Testis (tissue), 2 donors: ENCODE measurements at regions not wholly inside any gene's neighbourhood (a gene's known extent, or its start where the extent isn't known, plus 50 kb on each side); places are given as distances from the start of the nearest gene placed in this dataset.

Experiments used
- DNase-seq: peaks from one replicate; pipeline ENCODE4 v3.0.0-alpha.2; 2019
- H3K27ac ChIP-seq, 2 donors: fragments of 200-600 bp; sonication (generic); one replicate each; pipeline ENCODE4 v1.5.1; 2019
- H3K27me3 ChIP-seq: fragments of 200-600 bp; sonication (generic); one replicate; pipeline ENCODE4 v1.5.1; 2019
- H3K36me3 ChIP-seq: fragments of 200-600 bp; sonication (generic); one replicate; pipeline ENCODE4 v1.5.1; 2017; ENCODE audit warnings: low read depth; ENCODE audit errors: missing control alignments
- H3K4me1 ChIP-seq: fragments of 200-600 bp; sonication (generic); one replicate; pipeline ENCODE4 v1.5.1; 2019
- H3K4me3 ChIP-seq, 2 donors: fragments of 200-600 bp; sonication (generic); one replicate each; pipeline ENCODE4 v1.5.1; 2017 to 2019
- H3K9me3 ChIP-seq: fragments of 200-600 bp; sonication (generic); one replicate; pipeline ENCODE4 v1.5.1; 2017
- POLR2A ChIP-seq: fragments of 450-650 bp; IDR thresholded peaks from one replicate; pipeline ENCODE4 v1.6.1; 2017; ENCODE audit warnings: antibody characterized with exemption, mild to moderate bottlenecking, moderate library complexity
- WGBS, 2 donors: methylation state at CpG; one replicate each; pipeline ENCODE4 v1.1.5; 2018; 5-methylcytosine and 5-hydroxymethylcytosine counted together
- intact Hi-C: fragments of 100-400 bp; cut with DNase I; formaldehyde crosslinking; loops from one replicate; pipeline ENCODE4 v1.15.1; 2023; ENCODE audit warnings: low total_unique reads
- TF ChIP-seq, protein P1 (sequence below), 3 experiments: fragments of 450-650 bp in 2 of 3; fragments of 200-600 bp in 1 of 3; sonication (generic) in 1 of 3; IDR thresholded peaks; one replicate each; pipeline ENCODE4 v1.5.1; 2016 to 2019; ENCODE audit warnings: antibody characterized with exemption in 3 of 3, mild to moderate bottlenecking in 2 of 3, moderate library complexity in 1 of 3

GRCh38 chr2:240341064-240341463, 94.4 kb upstream of the GPC1 start:
- Histone ChIP-seq H3K4me3 (no peak overlapping the region), H3K36me3 (no peaks in the 10 kb centered on the region), H3K9me3 (no peaks in the 10 kb centered on the region), H3K27ac (no peak overlapping the region), H3K4me1 (no peaks in the 10 kb centered on the region), H3K27me3 (no peaks in the 10 kb centered on the region)
- 48 to 53% methylated on average over 9 of the region's 9 CpGs for WGBS, 2 donors
- TF ChIP-seq POLR2A = no peak
- TF ChIP-seq, protein P1, sequence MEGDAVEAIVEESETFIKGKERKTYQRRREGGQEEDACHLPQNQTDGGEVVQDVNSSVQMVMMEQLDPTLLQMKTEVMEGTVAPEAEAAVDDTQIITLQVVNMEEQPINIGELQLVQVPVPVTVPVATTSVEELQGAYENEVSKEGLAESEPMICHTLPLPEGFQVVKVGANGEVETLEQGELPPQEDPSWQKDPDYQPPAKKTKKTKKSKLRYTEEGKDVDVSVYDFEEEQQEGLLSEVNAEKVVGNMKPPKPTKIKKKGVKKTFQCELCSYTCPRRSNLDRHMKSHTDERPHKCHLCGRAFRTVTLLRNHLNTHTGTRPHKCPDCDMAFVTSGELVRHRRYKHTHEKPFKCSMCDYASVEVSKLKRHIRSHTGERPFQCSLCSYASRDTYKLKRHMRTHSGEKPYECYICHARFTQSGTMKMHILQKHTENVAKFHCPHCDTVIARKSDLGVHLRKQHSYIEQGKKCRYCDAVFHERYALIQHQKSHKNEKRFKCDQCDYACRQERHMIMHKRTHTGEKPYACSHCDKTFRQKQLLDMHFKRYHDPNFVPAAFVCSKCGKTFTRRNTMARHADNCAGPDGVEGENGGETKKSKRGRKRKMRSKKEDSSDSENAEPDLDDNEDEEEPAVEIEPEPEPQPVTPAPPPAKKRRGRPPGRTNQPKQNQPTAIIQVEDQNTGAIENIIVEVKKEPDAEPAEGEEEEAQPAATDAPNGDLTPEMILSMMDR (IDR thresholded peaks at IDR 0.05) = no peak
- intact Hi-C loops = no loop called here
- DNase-seq = no peak

DNA sequence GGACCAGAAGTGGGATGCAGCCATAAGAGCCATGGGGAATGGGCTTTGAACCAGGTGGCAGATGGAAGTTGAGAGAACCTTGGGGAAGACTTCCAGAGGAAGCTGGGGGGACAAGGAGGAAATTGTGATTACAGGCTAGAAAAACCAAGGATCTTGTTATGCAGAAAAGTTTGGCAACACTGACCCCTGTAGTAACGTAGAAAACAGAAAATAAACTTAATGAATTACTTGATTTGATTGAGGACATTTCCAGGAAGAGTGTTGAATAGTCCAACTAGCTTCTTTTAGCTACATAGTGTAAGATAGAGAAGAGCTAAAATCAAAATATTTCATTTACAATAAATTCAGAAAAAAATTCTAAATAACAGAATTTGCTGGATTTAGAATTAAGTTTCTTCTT, 91.9 kb upstream of the GPC1 start:
- no peak for DNase-seq
- Histone ChIP-seq H3K4me1 (no peaks in the 10 kb centered on the region), H3K4me3 (no peak overlapping the region), H3K9me3 (no peaks in the 10 kb centered on the region), H3K27ac (no peak overlapping the region), H3K27me3 (no peaks in the 10 kb centered on the region), H3K36me3 (no peaks in the 10 kb centered on the region)
- TF ChIP-seq POLR2A = no peak
- TF ChIP-seq, protein P1 (IDR thresholded peaks at IDR 0.05) = no peak
- intact Hi-C loops = no loop called here
- WGBS, 2 donors = 50 to 66% methylated on average over 1 of the region's 1 CpG

DNA sequence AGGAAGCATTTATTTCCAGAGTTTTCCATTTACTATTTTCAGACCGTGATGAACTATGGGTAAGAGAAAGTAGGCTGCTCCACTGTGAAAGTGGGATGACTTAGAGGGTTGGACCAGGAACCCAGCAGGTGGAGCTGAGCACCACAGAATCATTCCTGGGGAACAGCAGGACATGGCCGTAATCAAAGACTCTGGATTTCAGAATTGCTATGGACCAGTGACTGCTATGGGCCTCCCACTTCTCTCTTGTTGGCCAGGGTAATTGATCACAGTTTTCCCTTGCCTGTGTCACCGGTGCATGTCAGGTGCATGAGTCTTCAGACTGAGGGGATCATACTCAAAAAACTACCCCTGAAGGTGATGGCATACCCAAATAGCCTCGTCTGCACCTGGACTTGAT, 90.6 kb upstream of the GPC1 start:
- intact Hi-C loops = no loop called here
- 91 to 92% methylated on average over 4 of the region's 4 CpGs for WGBS, 2 donors
- Histone ChIP-seq H3K36me3 (no peaks in the 10 kb centered on the region), H3K4me3 (no peak overlapping the region), H3K9me3 (no peaks in the 10 kb centered on the region), H3K27ac (no peak overlapping the region), H3K4me1 (no peaks in the 10 kb centered on the region), H3K27me3 (no peaks in the 10 kb centered on the region)
- TF ChIP-seq, protein P1 (IDR thresholded peaks at IDR 0.05) = no peak
- TF ChIP-seq POLR2A = no peak
- no peak for DNase-seq

GRCh38 chr2:240346015-240346752, 89.3 kb upstream of the GPC1 start:
- no peak overlapping the region for H3K27ac ChIP-seq
- TF ChIP-seq POLR2A = no peak
- TF ChIP-seq, protein P1 (IDR thresholded peaks at IDR 0.05) = no peak
- H3K9me3 ChIP-seq = no peaks in the 10 kb centered on the region
- H3K4me3 ChIP-seq = no peak overlapping the region
- DNase-seq = no peak
- no peaks in the 10 kb centered on the region for H3K27me3 ChIP-seq
- intact Hi-C loops = no loop called here
- no peaks in the 10 kb centered on the region for H3K36me3 ChIP-seq
- WGBS, 2 donors = 94 to 95% methylated on average over 9 to 16 of the region's 16 CpGs
- no peaks in the 10 kb centered on the region for H3K4me1 ChIP-seq

GRCh38 chr2:240346753-240347372, 88.6 kb upstream of the GPC1 start:
- Histone ChIP-seq H3K27me3 (no peaks in the 10 kb centered on the region), H3K9me3 (no peaks in the 10 kb centered on the region), H3K4me1 (no peaks in the 10 kb centered on the region), H3K36me3 (no peaks in the 10 kb centered on the region), H3K4me3 (no peak overlapping the region), H3K27ac (no peak overlapping the region)
- WGBS, 2 donors = 85 to 87% methylated on average over 15 to 20 of the region's 20 CpGs
- DNase-seq = no peak
- TF ChIP-seq, protein P1 (IDR thresholded peaks at IDR 0.05) = no peak
- no peak for TF ChIP-seq POLR2A
- intact Hi-C loops = no loop called here
